ENCODE measurements at regions not wholly inside any gene's neighbourhood (a gene's known extent, or its start where the extent isn't known, plus 50 kb on each side); places are given as distances from the start of the nearest gene placed in this dataset.

- TF ChIP-seq PPARA (CRISPR knock-in tag; IDR thresholded peaks at IDR 0.05; ENCODE audit: borderline replicate concordance) (no peak), RARB (CRISPR knock-in tag; IDR thresholded peaks at IDR 0.05) (no peak)
- ATAC-seq, result no peak
These were observed 577.6 kb downstream of the CSNK1G3 start for GRCh38 chr5:124089578-124089977.

- TF ChIP-seq ZNF70 (CRISPR knock-in tag; IDR thresholded peaks at IDR 0.05) (no peak), ISL1 (CRISPR knock-in tag; IDR thresholded peaks at IDR 0.05) (no peak), ESRRG (CRISPR knock-in tag; IDR thresholded peaks at IDR 0.05) (no peak), CSDC2 (CRISPR knock-in tag; IDR thresholded peaks at IDR 0.05) (no peak), TSHZ2 (CRISPR knock-in tag; IDR thresholded peaks at IDR 0.05) (no peak), SNAI2 (CRISPR knock-in tag; IDR thresholded peaks at IDR 0.05) (no peak), POU6F1 (CRISPR knock-in tag; IDR thresholded peaks at IDR 0.05; ENCODE audit: borderline replicate concordance, low read depth) (no peak), TCF4 (CRISPR knock-in tag; IDR thresholded peaks at IDR 0.05; ENCODE audit: borderline replicate concordance) (no peak), CSRNP3 (CRISPR knock-in tag; IDR thresholded peaks at IDR 0.05) (no peak), ZC3H10 (CRISPR knock-in tag; IDR thresholded peaks at IDR 0.05) (no peak)
- no peak for ATAC-seq
These were observed 576.5 kb downstream of the CSNK1G3 start for GRCh38 chr5:124088289-124089032.

- no peak for ATAC-seq
- no peak for TF ChIP-seq TSHZ2 (CRISPR knock-in tag; IDR thresholded peaks at IDR 0.05)
- TF ChIP-seq TOX (CRISPR knock-in tag; IDR thresholded peaks at IDR 0.05; ENCODE audit: borderline replicate concordance), result no peak
- TF ChIP-seq ISL1 (CRISPR knock-in tag; IDR thresholded peaks at IDR 0.05), result no peak
- TF ChIP-seq ZFP3 (CRISPR knock-in tag; IDR thresholded peaks at IDR 0.05), result no peak
- TF ChIP-seq TCF4 (CRISPR knock-in tag; IDR thresholded peaks at IDR 0.05; ENCODE audit: borderline replicate concordance), result no peak
- no peak for TF ChIP-seq SNAI2 (CRISPR knock-in tag; IDR thresholded peaks at IDR 0.05)
- no peak for TF ChIP-seq ZNF565 (CRISPR knock-in tag; conservative IDR thresholded peaks at IDR 0.05; ENCODE audit: low read depth)
- TF ChIP-seq RARB (CRISPR knock-in tag; IDR thresholded peaks at IDR 0.05), result no peak
- no peak for TF ChIP-seq ZNF8 (CRISPR knock-in tag; IDR thresholded peaks at IDR 0.05)
- TF ChIP-seq POU6F1 (CRISPR knock-in tag; IDR thresholded peaks at IDR 0.05; ENCODE audit: borderline replicate concordance, low read depth), result no peak
- TF ChIP-seq ZNF70 (CRISPR knock-in tag; IDR thresholded peaks at IDR 0.05), result no peak
- no peak for TF ChIP-seq ZC3H10 (CRISPR knock-in tag; IDR thresholded peaks at IDR 0.05)
- TF ChIP-seq CREB5 (CRISPR knock-in tag; IDR thresholded peaks at IDR 0.05; ENCODE audit: low read depth), result no peak
- no peak for TF ChIP-seq GLIS3 (CRISPR knock-in tag; IDR thresholded peaks at IDR 0.05)
- no peak for TF ChIP-seq OSR1 (CRISPR knock-in tag; IDR thresholded peaks at IDR 0.05)
These were observed 575.8 kb downstream of the CSNK1G3 start for GRCh38 chr5:124087752-124088151.
